NCI-H128 (cell line): ENCODE measurements at regions not wholly inside any gene's neighbourhood (a gene's known extent, or its start where the extent isn't known, plus 50 kb on each side); places are given as distances from the start of the nearest gene placed in this dataset.

ENCODE experiments used
- DNase-seq: peaks from one replicate; lab custom pipeline; 2025; ENCODE audit not compliant: unreplicated experiment; lab: John Stamatoyannopoulos, UW

GRCh38 chr14:40936861-40937260, 669.8 kb upstream of the LRFN5 start:
- DNase-seq: no peak

DNA sequence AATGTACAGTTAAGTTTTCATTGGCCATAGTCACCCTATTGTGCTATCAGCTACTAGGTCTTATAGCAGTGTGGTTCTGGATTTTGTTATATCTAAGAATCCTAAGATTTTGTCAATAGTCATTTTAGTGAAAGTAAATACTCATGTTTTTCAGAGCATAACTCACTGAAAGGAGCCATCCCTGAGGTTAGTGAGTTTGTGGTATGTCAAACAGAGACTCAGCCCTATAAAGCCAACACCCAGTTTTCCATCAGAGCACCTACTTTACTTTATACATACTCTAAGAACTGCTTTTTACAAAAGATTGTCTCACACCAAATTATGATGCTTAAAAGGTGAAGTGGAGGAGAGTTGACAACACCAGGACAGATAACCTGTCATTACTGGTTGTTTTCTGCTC, 686.3 kb upstream of the LRFN5 start:
- DNase-seq: no peak

DNA sequence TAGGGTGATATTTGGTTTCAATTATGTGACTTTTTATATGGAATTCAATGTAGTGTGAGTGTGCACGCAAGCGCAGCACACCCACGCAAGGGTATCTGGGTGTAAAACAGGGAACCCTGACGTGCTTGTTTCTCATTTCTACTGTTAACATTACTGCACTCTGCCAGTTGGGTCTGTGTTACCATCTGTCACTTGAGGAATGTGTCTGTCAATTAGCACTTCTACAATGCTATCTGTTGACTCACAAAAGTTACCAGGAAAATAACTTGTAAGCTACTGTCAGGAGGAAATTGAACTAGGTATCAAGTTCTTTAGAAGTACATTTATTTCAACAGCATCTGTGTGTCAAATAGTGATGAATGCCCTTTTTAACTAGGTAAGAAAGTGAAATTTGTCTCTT, 695.5 kb upstream of the LRFN5 start:
- DNase-seq: no peak

- DNase-seq: no peak
These were observed 696.8 kb upstream of the LRFN5 start for GRCh38 chr14:40909906-40910305.

DNA sequence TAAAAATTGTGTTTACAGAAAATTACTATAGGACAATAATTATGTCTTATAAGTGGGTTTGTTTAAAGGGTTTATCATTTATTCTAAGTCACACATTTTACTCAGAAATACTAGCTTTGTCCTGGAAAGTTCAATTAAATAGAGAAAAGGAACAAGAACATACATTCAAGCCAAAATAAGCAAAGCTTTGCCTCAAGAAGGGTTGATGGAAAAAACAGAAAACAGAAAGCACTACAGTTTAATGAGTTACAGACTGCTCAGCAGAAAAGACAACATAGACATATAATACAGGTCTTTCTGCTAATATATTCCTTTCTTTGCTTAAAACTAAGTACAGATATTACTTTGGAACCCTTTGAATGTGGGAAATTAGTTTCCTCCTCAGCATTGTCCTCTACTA, 703.0 kb upstream of the LRFN5 start:
- DNase-seq: no peak

DNA sequence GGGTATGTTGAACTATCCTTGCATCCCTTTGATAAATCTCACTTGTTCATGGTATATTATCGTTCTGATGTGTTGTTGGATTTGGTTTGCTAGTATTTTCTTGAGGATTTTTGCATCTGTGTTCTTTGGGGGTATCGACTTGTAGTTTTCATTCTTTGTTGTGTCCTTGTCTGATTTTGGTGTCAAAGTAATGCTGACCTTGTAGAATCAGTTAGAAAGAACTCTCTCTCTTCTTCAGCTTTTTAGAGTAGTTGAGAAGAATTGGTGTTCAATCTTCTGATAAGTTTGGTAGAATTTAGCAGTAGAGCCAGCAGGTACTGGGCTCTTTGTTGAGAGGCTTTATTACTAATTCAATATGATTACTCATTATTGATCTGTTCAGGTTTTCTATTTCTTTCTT, 707.2 kb upstream of the LRFN5 start:
- no peak for DNase-seq

- no peak for DNase-seq
These were observed 711.8 kb upstream of the LRFN5 start for GRCh38 chr14:40894846-40895245.

GRCh38 chr14:40889126-40889525, 717.5 kb upstream of the LRFN5 start:
- DNase-seq: no peak

DNA sequence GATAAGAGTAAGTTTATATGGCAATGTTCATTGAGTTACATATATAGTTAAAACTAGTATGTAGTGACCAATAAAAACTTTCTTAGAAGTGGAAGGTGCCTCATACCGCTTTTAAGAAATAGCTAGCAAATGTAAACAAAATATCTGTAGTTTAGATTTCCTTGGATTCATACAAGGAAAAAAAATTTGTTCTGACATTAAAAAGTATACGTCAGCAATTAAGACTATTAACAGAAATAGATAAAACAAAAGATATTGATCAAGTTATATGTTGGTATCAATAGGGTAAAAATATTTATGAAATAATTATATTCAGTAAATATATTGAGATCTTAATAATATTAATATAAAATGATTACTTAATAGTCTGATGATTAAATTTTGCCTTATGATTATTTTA, 718.8 kb upstream of the LRFN5 start:
- no peak for DNase-seq

- no peak for DNase-seq
These were observed 736.4 kb upstream of the LRFN5 start for GRCh38 chr14:40870252-40870651.

DNA sequence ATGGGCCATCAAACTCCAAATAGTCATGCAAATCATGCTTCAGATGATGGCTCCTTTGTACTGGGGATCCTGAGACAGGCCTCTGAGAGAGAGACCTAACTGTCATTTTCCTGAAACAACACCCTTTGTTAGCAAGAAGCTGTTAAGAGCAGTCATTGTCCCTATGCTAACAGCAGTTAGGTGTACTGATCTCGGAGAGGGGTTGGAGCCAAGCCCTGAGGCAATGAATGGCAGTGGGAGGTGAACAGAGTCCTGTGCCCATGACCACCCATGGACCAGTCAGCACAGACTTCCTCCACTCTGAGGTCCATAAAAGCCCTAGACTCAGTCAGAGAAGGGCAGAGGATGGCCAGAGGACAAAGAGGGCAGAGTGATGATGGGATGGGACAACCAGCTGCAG, 747.6 kb upstream of the LRFN5 start:
- no peak for DNase-seq

GRCh38 chr14:40855343-40855742, 751.3 kb upstream of the LRFN5 start:
- DNase-seq: no peak

- no peak for DNase-seq
These were observed 756.5 kb upstream of the LRFN5 start for GRCh38 chr14:40850191-40850590.

DNA sequence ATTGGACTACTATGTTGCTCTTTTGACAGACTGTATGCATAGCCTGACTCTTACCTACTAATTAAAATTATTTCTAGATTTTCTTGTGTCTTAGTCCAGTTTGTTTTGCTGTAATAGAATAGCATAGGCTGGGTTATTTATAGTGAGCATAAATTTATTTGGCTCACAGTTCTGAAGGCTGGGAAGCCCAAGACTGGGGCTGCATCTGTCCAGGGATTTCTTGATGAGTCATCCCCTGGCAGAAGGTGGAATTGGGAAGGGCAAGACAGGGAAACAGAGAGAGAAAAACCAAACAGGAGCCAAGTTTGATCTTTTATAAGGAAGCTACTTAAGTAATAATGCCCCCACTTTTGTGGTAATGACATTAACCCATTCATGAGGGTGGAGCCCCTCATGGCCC, 759.2 kb upstream of the LRFN5 start:
- DNase-seq: no peak

DNA sequence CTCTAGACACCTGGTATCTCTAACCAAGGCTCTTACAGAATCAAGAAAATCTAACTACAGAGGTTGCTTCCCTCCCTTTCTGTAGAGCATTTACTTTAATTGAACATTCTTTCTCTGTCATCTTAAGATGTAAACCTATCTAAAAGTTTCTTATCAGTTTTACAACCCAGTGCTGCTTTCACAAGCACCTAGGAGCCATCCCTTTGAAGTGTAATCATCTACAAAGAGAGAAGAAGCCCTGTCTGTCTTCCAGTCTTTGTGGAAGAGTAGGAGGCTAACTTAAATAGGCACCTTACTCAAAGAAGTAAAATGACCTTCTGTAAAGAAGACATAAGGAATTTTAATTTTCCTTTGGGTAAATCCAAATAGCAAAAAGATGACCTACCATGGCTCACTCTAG, 763.9 kb upstream of the LRFN5 start:
- DNase-seq: no peak

GRCh38 chr14:40841886-40842285, 764.8 kb upstream of the LRFN5 start:
- no peak for DNase-seq

DNA sequence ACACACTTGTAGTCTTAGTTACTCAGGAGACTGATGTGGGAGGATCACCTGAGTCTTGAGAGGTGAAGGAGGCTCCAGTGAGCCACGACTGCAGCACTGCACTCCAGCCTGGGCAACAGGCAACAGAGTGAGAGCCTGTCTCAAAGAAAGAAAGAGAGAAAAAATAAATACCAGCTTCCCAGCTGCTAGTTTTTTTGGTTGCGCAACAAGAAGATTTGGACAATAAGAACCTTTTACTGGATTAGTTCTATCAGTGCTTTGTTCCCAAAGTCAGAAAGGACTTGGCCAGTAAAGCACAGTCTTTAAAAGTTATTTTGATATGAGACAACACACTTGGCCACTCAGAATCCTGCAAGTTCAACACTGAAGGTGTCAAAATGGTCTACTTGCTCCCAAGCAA, 768.1 kb upstream of the LRFN5 start:
- DNase-seq: no peak

- no peak for DNase-seq
These were observed 800.2 kb upstream of the LRFN5 start for GRCh38 chr14:40806471-40806870.

- no peak for DNase-seq
These were observed 810.5 kb upstream of the LRFN5 start for GRCh38 chr14:40796168-40796567.

GRCh38 chr14:40784860-40785259, 821.8 kb upstream of the LRFN5 start:
- DNase-seq: no peak

DNA sequence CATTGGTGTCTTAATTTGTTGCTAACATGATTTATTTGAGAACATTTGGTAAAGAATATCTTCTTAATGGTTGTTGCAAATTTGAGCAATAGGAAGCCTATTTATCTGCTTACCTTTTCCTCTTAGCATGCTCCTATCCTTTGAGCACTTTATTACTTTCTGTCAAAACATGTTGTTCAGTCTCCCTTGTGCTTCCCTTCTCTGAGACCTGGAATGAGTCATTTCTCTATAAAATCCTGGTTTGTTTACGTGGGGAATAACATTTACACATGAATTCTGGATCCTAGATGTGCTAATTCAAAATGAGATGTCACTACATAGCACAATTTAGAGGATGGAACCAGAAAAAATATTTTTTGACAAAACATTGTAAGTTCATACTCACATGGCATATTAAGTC, 844.0 kb upstream of the LRFN5 start:
- no peak for DNase-seq

DNA sequence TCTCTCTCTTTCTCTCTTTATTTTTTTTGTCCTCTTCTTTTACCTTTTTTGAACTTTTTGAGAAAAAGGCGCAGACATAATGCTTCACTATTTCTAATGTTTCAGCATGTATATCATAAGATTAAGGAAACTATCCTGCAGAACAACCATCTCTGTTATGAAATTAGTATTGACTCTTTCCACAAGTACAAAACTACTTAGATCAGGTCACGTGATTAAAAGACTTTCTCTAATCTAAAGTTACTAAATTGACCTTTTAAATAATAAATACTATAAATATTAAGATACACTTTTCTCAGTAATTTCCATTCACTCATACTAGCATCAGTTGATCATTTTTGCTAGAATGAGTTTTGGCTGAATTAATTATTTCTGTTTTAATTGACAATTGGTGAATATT, 844.5 kb upstream of the LRFN5 start:
- no peak for DNase-seq

DNA sequence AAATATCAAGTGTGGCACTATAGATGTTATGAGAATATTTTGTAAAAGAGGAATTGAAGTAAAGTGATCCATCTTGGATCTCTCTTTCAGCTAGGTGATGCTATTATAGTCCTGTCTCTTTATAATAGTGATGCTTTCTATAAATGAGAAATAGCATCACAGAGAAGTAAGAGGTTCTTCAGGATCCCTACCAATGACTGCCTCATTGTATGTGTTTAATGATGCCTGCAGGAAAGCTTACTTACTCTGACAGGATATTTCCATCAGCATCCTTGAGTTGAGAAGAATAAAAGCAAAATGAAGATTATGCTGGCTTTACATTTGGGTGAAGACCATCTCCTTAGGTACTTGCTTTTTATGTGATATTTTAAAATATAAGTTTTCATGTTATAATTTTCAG, 846.0 kb upstream of the LRFN5 start:
- no peak for DNase-seq

- no peak for DNase-seq
These were observed 848.6 kb upstream of the LRFN5 start for GRCh38 chr14:40758076-40758475.
